ENCODE measurements at regions not wholly inside any gene's neighbourhood (a gene's known extent, or its start where the extent isn't known, plus 50 kb on each side); places are given as distances from the start of the nearest gene placed in this dataset.

DNA sequence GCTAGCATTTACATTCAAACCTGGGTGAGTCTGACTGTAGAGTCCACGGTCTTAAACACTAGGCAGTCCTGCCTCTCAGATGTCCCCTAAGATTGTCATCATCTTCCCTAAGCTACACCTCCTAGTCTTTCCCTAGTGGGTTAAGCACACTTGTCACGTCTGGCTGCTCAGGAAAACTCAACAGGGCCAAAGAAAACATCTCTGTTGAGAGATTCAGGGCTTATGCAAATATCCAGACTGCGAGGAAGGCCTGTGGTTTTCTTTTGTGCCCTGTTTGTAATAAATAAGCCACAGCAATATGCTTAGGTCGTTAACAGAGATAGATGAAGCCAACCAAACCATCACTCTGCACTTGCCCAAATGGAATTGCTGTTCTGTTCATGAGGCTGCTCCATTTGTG, 472.6 kb upstream of the DEPDC1 start:
- TF ChIP-seq ZNF565 (CRISPR knock-in tag; conservative IDR thresholded peaks at IDR 0.05; ENCODE audit: low read depth) (no peak), GLIS3 (CRISPR knock-in tag; IDR thresholded peaks at IDR 0.05) (no peak), ZNF8 (CRISPR knock-in tag; IDR thresholded peaks at IDR 0.05) (no peak), PPARA (CRISPR knock-in tag; IDR thresholded peaks at IDR 0.05; ENCODE audit: borderline replicate concordance) (no peak), ZC3H10 (CRISPR knock-in tag; IDR thresholded peaks at IDR 0.05) (no peak), TCF4 (CRISPR knock-in tag; IDR thresholded peaks at IDR 0.05; ENCODE audit: borderline replicate concordance) (no peak), ZFP30 (CRISPR knock-in tag; IDR thresholded peaks at IDR 0.05) (no peak), BACH2 (CRISPR knock-in tag; IDR thresholded peaks at IDR 0.05; ENCODE audit: borderline replicate concordance) (no peak), ZNF70 (CRISPR knock-in tag; IDR thresholded peaks at IDR 0.05) (no peak), SNAI2 (CRISPR knock-in tag; IDR thresholded peaks at IDR 0.05) (no peak), TOX (CRISPR knock-in tag; IDR thresholded peaks at IDR 0.05; ENCODE audit: borderline replicate concordance) (no peak), OSR1 (CRISPR knock-in tag; IDR thresholded peaks at IDR 0.05) (no peak), ARNTL (CRISPR knock-in tag; IDR thresholded peaks at IDR 0.05; ENCODE audit: borderline replicate concordance, low read depth) (no peak), POU6F1 (CRISPR knock-in tag; IDR thresholded peaks at IDR 0.05; ENCODE audit: borderline replicate concordance, low read depth) (no peak)
- TF ChIP-seq, protein P1, sequence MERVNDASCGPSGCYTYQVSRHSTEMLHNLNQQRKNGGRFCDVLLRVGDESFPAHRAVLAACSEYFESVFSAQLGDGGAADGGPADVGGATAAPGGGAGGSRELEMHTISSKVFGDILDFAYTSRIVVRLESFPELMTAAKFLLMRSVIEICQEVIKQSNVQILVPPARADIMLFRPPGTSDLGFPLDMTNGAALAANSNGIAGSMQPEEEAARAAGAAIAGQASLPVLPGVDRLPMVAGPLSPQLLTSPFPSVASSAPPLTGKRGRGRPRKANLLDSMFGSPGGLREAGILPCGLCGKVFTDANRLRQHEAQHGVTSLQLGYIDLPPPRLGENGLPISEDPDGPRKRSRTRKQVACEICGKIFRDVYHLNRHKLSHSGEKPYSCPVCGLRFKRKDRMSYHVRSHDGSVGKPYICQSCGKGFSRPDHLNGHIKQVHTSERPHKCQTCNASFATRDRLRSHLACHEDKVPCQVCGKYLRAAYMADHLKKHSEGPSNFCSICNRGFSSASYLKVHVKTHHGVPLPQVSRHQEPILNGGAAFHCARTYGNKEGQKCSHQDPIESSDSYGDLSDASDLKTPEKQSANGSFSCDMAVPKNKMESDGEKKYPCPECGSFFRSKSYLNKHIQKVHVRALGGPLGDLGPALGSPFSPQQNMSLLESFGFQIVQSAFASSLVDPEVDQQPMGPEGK (CRISPR knock-in tag; IDR thresholded peaks at IDR 0.05; ENCODE audit: borderline replicate concordance): no peak
- TF ChIP-seq, protein P2, sequence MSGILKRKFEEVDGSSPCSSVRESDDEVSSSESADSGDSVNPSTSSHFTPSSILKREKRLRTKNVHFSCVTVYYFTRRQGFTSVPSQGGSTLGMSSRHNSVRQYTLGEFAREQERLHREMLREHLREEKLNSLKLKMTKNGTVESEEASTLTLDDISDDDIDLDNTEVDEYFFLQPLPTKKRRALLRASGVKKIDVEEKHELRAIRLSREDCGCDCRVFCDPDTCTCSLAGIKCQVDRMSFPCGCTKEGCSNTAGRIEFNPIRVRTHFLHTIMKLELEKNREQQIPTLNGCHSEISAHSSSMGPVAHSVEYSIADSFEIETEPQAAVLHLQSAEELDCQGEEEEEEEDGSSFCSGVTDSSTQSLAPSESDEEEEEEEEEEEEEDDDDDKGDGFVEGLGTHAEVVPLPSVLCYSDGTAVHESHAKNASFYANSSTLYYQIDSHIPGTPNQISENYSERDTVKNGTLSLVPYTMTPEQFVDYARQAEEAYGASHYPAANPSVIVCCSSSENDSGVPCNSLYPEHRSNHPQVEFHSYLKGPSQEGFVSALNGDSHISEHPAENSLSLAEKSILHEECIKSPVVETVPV (CRISPR knock-in tag; IDR thresholded peaks at IDR 0.05): no peak
- no peak for ATAC-seq

- no peak for TF ChIP-seq OSR1 (CRISPR knock-in tag; IDR thresholded peaks at IDR 0.05)
- no peak for TF ChIP-seq POU6F1 (CRISPR knock-in tag; IDR thresholded peaks at IDR 0.05; ENCODE audit: borderline replicate concordance, low read depth)
- TF ChIP-seq GLIS3 (CRISPR knock-in tag; IDR thresholded peaks at IDR 0.05): no peak
- no peak for TF ChIP-seq TOX (CRISPR knock-in tag; IDR thresholded peaks at IDR 0.05; ENCODE audit: borderline replicate concordance)
- no peak for TF ChIP-seq ZNF70 (CRISPR knock-in tag; IDR thresholded peaks at IDR 0.05)
- no peak for TF ChIP-seq ZNF565 (CRISPR knock-in tag; conservative IDR thresholded peaks at IDR 0.05; ENCODE audit: low read depth)
- TF ChIP-seq SNAI2 (CRISPR knock-in tag; IDR thresholded peaks at IDR 0.05): no peak
- ATAC-seq: no peak
Measured at GRCh38 chr1:68970571-68970970, 473.7 kb upstream of the DEPDC1 start.

GRCh38 chr1:68973459-68974244, 476.8 kb upstream of the DEPDC1 start:
- no peak for ATAC-seq
- TF ChIP-seq ZFP3 (CRISPR knock-in tag; IDR thresholded peaks at IDR 0.05): no peak
- no peak for TF ChIP-seq BACH2 (CRISPR knock-in tag; IDR thresholded peaks at IDR 0.05; ENCODE audit: borderline replicate concordance)
- TF ChIP-seq TCF4 (CRISPR knock-in tag; IDR thresholded peaks at IDR 0.05; ENCODE audit: borderline replicate concordance): no peak
- TF ChIP-seq OSR1 (CRISPR knock-in tag; IDR thresholded peaks at IDR 0.05): no peak
- TF ChIP-seq, protein P2 (CRISPR knock-in tag; IDR thresholded peaks at IDR 0.05): no peak
- no peak for TF ChIP-seq ZNF565 (CRISPR knock-in tag; conservative IDR thresholded peaks at IDR 0.05; ENCODE audit: low read depth)
- TF ChIP-seq RARB (CRISPR knock-in tag; IDR thresholded peaks at IDR 0.05): no peak
- TF ChIP-seq ZNF8 (CRISPR knock-in tag; IDR thresholded peaks at IDR 0.05): no peak
